ENCODE measurements at regions not wholly inside any gene's neighbourhood (a gene's known extent, or its start where the extent isn't known, plus 50 kb on each side); places are given as distances from the start of the nearest gene placed in this dataset.

GRCh38 chr10:88089498-88089897, 226.1 kb downstream of the PTEN start:
- Histone ChIP-seq H3K4me3 (ENCODE audit: control insufficient read depth in 2 of 3, extremely low read depth in 1 of 3, insufficient read depth in 2 of 3, low read depth in 1 of 3, low read length in 3 of 3) (no peak overlapping the region), H3K4me2 (ENCODE audit: control insufficient read depth, extremely low read depth, insufficient read depth, low read depth, low read length) (no peak overlapping the region), H3K27me3 (ENCODE audit: control insufficient read depth, extremely low read depth, insufficient read depth, low read length) (no peaks in the 10 kb centered on the region), H3K9me3 (ENCODE audit: control insufficient read depth, low read depth, low read length) (no peaks in the 10 kb centered on the region), H3K79me2 (ENCODE audit: control insufficient read depth, insufficient read depth, low read length) (no peaks in the 10 kb centered on the region), H2AFZ (ENCODE audit: control insufficient read depth, low read length) (no peak overlapping the region), H3K9ac (ENCODE audit: control insufficient read depth, extremely low read depth, insufficient read depth, low read length) (no peak overlapping the region), H3K4me1 (ENCODE audit: control insufficient read depth, extremely low read depth, insufficient read depth, low read length) (peaks cover 40% of the 10 kb centered on the region), H3K27ac (ENCODE audit: control insufficient read depth, insufficient read depth, low read length) (no peak overlapping the region), H4K20me1 (ENCODE audit: control insufficient read depth, extremely low read depth, insufficient read depth, low read length) (no peaks in the 10 kb centered on the region), H3K36me3 (ENCODE audit: control insufficient read depth in 2 of 2, extremely low read depth in 1 of 2, insufficient read depth in 2 of 2, low read length in 2 of 2) (no peaks in the 10 kb centered on the region), H3K9me1 (ENCODE audit: control insufficient read depth, extremely low read depth, insufficient read depth, low read length) (no peaks in the 10 kb centered on the region)
- FAIRE-seq (no peak), DNase-seq (ENCODE audit: low read depth, low spot score) (no peak)
- dilution Hi-C loops (cut with MboI; ENCODE audit: extremely low pct_ligation_motif_present, low sequenced_read_pairs), result no loop called here
- TF ChIP-seq EZH2 (IDR thresholded peaks at IDR 0.05; ENCODE audit: low read length) (no peak), CTCF (optimal IDR thresholded peaks at IDR 0.05 in 1 of 3, IDR thresholded peaks at IDR 0.05 in 1 of 3, conservative IDR thresholded peaks at IDR 0.05 in 1 of 3; ENCODE audit: extremely low read depth in 1 of 3, insufficient read depth in 2 of 3, low read length in 3 of 3) (no peak)

- Histone ChIP-seq H3K79me2 (ENCODE audit: control insufficient read depth, insufficient read depth, low read length) (no peaks in the 10 kb centered on the region), H3K9me1 (ENCODE audit: control insufficient read depth, extremely low read depth, insufficient read depth, low read length) (no peaks in the 10 kb centered on the region), H3K9me3 (ENCODE audit: control insufficient read depth, low read depth, low read length) (no peaks in the 10 kb centered on the region), H4K20me1 (ENCODE audit: control insufficient read depth, extremely low read depth, insufficient read depth, low read length) (no peaks in the 10 kb centered on the region), H3K4me2 (ENCODE audit: control insufficient read depth, extremely low read depth, insufficient read depth, low read depth, low read length) (no peak overlapping the region), H3K27me3 (ENCODE audit: control insufficient read depth, extremely low read depth, insufficient read depth, low read length) (no peaks in the 10 kb centered on the region), H3K4me3 (ENCODE audit: control insufficient read depth in 2 of 3, extremely low read depth in 1 of 3, insufficient read depth in 2 of 3, low read depth in 1 of 3, low read length in 3 of 3) (no peak overlapping the region), H2AFZ (ENCODE audit: control insufficient read depth, low read length) (no peak overlapping the region), H3K9ac (ENCODE audit: control insufficient read depth, extremely low read depth, insufficient read depth, low read length) (no peak overlapping the region), H3K36me3 (ENCODE audit: control insufficient read depth in 2 of 2, extremely low read depth in 1 of 2, insufficient read depth in 2 of 2, low read length in 2 of 2) (no peaks in the 10 kb centered on the region), H3K4me1 (ENCODE audit: control insufficient read depth, extremely low read depth, insufficient read depth, low read length) (peaks cover 51% of the 10 kb centered on the region), H3K27ac (ENCODE audit: control insufficient read depth, insufficient read depth, low read length) (no peak overlapping the region)
- FAIRE-seq (no peak), DNase-seq (ENCODE audit: low read depth, low spot score) (no peak)
- TF ChIP-seq CTCF (optimal IDR thresholded peaks at IDR 0.05 in 1 of 3, IDR thresholded peaks at IDR 0.05 in 1 of 3, conservative IDR thresholded peaks at IDR 0.05 in 1 of 3; ENCODE audit: extremely low read depth in 1 of 3, insufficient read depth in 2 of 3, low read length in 3 of 3) (no peak), EZH2 (IDR thresholded peaks at IDR 0.05; ENCODE audit: low read length) (no peak)
- dilution Hi-C loops (cut with MboI; ENCODE audit: extremely low pct_ligation_motif_present, low sequenced_read_pairs), result no loop called here
These were observed 227.3 kb downstream of the PTEN start for GRCh38 chr10:88090568-88091214.
